CD4-positive, alpha-beta T cell treated with Interleukin-21 for 1 hour (primary cell): ENCODE measurements at regions not wholly inside any gene's neighbourhood (a gene's known extent, or its start where the extent isn't known, plus 50 kb on each side); places are given as distances from the start of the nearest gene placed in this dataset.

Source experiments
- DNase-seq: peaks from one replicate; pipeline ENCODE4 v3.0.0-alpha.2; 2020

GRCh38 chrX:13902406-13902805, 85.5 kb upstream of the GPM6B start:
- no peak for DNase-seq

GRCh38 chrX:13901354-13901753, 84.5 kb upstream of the GPM6B start:
- no peak for DNase-seq

- DNase-seq, result no peak
These were observed 83.5 kb upstream of the GPM6B start for GRCh38 chrX:13900351-13900750.

GRCh38 chrX:13899607-13900006, 82.7 kb upstream of the GPM6B start:
- no peak for DNase-seq

GRCh38 chrX:13898603-13899002, 81.7 kb upstream of the GPM6B start:
- DNase-seq, result no peak

- DNase-seq, result peak; percentile 0
These were observed 81.2 kb upstream of the GPM6B start for GRCh38 chrX:13898083-13898482.

- DNase-seq, result no peak
These were observed 80.7 kb upstream of the GPM6B start for GRCh38 chrX:13897566-13897965.

- DNase-seq, result no peak
These were observed 78.1 kb upstream of the GPM6B start for GRCh38 chrX:13894888-13895565.

- DNase-seq, result no peak
These were observed 76.9 kb upstream of the GPM6B start for GRCh38 chrX:13893826-13894225.

- no peak for DNase-seq
These were observed 76.0 kb upstream of the GPM6B start for GRCh38 chrX:13892856-13893255.

GRCh38 chrX:13891377-13892140, 74.7 kb upstream of the GPM6B start:
- DNase-seq, result no peak

GRCh38 chrX:13890806-13891205, 73.9 kb upstream of the GPM6B start:
- no peak for DNase-seq

- DNase-seq, result no peak
These were observed 71.4 kb upstream of the GPM6B start for GRCh38 chrX:13888284-13888683.

- no peak for DNase-seq
These were observed 68.7 kb upstream of the GPM6B start for GRCh38 chrX:13885591-13885990.

GRCh38 chrX:13876652-13877051, 59.8 kb upstream of the GPM6B start:
- no peak for DNase-seq

- no peak for DNase-seq
These were observed 58.7 kb upstream of the GPM6B start for GRCh38 chrX:13875572-13875971.

GRCh38 chrX:13868591-13868990, 51.7 kb upstream of the GPM6B start:
- no peak for DNase-seq
